Glomerular visceral epithelial cell (primary cell): ENCODE measurements at regions not wholly inside any gene's neighbourhood (a gene's known extent, or its start where the extent isn't known, plus 50 kb on each side); places are given as distances from the start of the nearest gene placed in this dataset.
A peak's percentile ranks its signal among the peaks of the same experiment; 100 is the strongest.
"Not testable (repeated sequence)": the region's sequence is repeated elsewhere in the genome, so short reads cannot be mapped to it uniquely, and the experiment has no call there.

ENCODE experiments used
- DNase-seq: peaks from one replicate; pipeline ENCODE4 v3.0.0-alpha.2; 2016; ENCODE audit errors: extremely low spot score

GRCh38 chr11:81286959-81287358 lies 1446.7 kb downstream of the FAM181B start:
- no peak for DNase-seq

- no peak for DNase-seq
These were observed 1447.1 kb downstream of the FAM181B start for GRCh38 chr11:81286550-81286949.

GRCh38 chr11:81280228-81280627 lies 1453.4 kb downstream of the FAM181B start:
- DNase-seq: not testable (repeated sequence)

GRCh38 chr11:81278991-81279390 lies 1454.7 kb downstream of the FAM181B start:
- no peak for DNase-seq

- no peak for DNase-seq
These were observed 1463.0 kb downstream of the FAM181B start for GRCh38 chr11:81270686-81271085.

GRCh38 chr11:81267246-81267645 lies 1466.4 kb downstream of the FAM181B start:
- no peak for DNase-seq

GRCh38 chr11:81259471-81259870 lies 1474.2 kb downstream of the FAM181B start:
- DNase-seq: no peak

- no peak for DNase-seq
These were observed 1477.8 kb downstream of the FAM181B start for GRCh38 chr11:81255895-81256294.

- DNase-seq: no peak
These were observed 1480.4 kb downstream of the FAM181B start for GRCh38 chr11:81253244-81253643.

- no peak for DNase-seq
These were observed 1486.7 kb downstream of the FAM181B start for GRCh38 chr11:81246941-81247340.

- DNase-seq: no peak
These were observed 1487.9 kb downstream of the FAM181B start for GRCh38 chr11:81245791-81246190.

- no peak for DNase-seq
These were observed 1491.9 kb downstream of the FAM181B start for GRCh38 chr11:81241672-81242275.

- DNase-seq: peak; percentile 3
These were observed 1496.5 kb downstream of the FAM181B start for GRCh38 chr11:81237139-81237538.

- DNase-seq: not testable (repeated sequence)
These were observed 1506.3 kb downstream of the FAM181B start for GRCh38 chr11:81227409-81227808.

- DNase-seq: no peak
These were observed 1509.3 kb downstream of the FAM181B start for GRCh38 chr11:81224396-81224795.

- DNase-seq: no peak
These were observed 1511.2 kb downstream of the FAM181B start for GRCh38 chr11:81222491-81222890.

- DNase-seq: no peak
These were observed 1513.3 kb downstream of the FAM181B start for GRCh38 chr11:81220146-81220895.

GRCh38 chr11:81219661-81220060 lies 1514.0 kb downstream of the FAM181B start:
- DNase-seq: no peak

- no peak for DNase-seq
These were observed 1515.2 kb downstream of the FAM181B start for GRCh38 chr11:81218440-81218839.

- DNase-seq: no peak
These were observed 1522.6 kb downstream of the FAM181B start for GRCh38 chr11:81211050-81211449.

- DNase-seq: no peak
These were observed 1526.1 kb downstream of the FAM181B start for GRCh38 chr11:81207421-81208054.

- no peak for DNase-seq
These were observed 1529.8 kb downstream of the FAM181B start for GRCh38 chr11:81203876-81204275.

GRCh38 chr11:81197396-81197795 lies 1536.3 kb downstream of the FAM181B start:
- no peak for DNase-seq
